ENCODE measurements at regions not wholly inside any gene's neighbourhood (a gene's known extent, or its start where the extent isn't known, plus 50 kb on each side); places are given as distances from the start of the nearest gene placed in this dataset.

DNA sequence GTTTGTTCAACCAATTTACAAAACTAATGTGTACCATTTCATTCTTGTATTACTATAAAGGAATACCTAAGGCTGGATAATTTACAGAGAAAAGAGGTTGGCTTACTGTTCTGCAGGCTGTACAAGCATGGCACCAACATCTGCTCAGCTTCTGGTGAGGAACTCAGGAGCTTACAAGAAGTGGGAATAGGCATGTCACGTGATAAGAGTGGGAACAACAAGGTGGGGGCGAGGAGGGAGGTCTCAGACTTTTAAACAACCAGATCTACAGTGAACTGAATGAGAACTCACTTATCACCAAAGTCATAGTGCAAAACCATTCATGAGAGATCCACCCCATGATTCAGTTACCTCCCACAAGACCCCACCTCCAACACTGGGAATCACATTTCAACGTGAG lies 1178.0 kb downstream of the REEP3 start:
- TF ChIP-seq, protein P1, sequence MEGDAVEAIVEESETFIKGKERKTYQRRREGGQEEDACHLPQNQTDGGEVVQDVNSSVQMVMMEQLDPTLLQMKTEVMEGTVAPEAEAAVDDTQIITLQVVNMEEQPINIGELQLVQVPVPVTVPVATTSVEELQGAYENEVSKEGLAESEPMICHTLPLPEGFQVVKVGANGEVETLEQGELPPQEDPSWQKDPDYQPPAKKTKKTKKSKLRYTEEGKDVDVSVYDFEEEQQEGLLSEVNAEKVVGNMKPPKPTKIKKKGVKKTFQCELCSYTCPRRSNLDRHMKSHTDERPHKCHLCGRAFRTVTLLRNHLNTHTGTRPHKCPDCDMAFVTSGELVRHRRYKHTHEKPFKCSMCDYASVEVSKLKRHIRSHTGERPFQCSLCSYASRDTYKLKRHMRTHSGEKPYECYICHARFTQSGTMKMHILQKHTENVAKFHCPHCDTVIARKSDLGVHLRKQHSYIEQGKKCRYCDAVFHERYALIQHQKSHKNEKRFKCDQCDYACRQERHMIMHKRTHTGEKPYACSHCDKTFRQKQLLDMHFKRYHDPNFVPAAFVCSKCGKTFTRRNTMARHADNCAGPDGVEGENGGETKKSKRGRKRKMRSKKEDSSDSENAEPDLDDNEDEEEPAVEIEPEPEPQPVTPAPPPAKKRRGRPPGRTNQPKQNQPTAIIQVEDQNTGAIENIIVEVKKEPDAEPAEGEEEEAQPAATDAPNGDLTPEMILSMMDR (IDR thresholded peaks at IDR 0.05), result no peak
- TF ChIP-seq EZH2phosphoT487 (IDR thresholded peaks at IDR 0.05), result no peak

Measured in neural progenitor cell (in vitro differentiated cells).